Endodermal cell (in vitro differentiated cells): ENCODE measurements at regions not wholly inside any gene's neighbourhood (a gene's known extent, or its start where the extent isn't known, plus 50 kb on each side); places are given as distances from the start of the nearest gene placed in this dataset.

ENCODE experiments used
- DNase-seq: peaks from one replicate; pipeline ENCODE4 v3.0.0-alpha.2; 2017
- H3K27ac ChIP-seq: 2 replicates; pipeline ENCODE4 v1.5.1; 2013; ENCODE audit warnings: mild to moderate bottlenecking, low read depth, low read length, moderate library complexity
- H3K27me3 ChIP-seq: 2 replicates; pipeline ENCODE4 v1.6.1; 2013; ENCODE audit warnings: mild to moderate bottlenecking, low read length, moderate library complexity; ENCODE audit not compliant: insufficient read depth, control insufficient read depth, poor library complexity, severe bottlenecking
- H3K36me3 ChIP-seq: 2 replicates; pipeline ENCODE4 v1.7.0; 2013; ENCODE audit warnings: mild to moderate bottlenecking, low read length, moderate library complexity; ENCODE audit not compliant: control insufficient read depth, insufficient read depth
- H3K4me1 ChIP-seq: one replicate; pipeline ENCODE4 v1.7.0; 2013; ENCODE audit warnings: low read length; ENCODE audit not compliant: control insufficient read depth, insufficient read depth
- H3K4me3 ChIP-seq: 2 replicates; pipeline ENCODE4 v1.5.1; 2013; ENCODE audit warnings: mild to moderate bottlenecking, low read length, moderate library complexity
- H3K9ac ChIP-seq: 2 replicates; pipeline ENCODE4 v1.6.1; 2013; ENCODE audit warnings: mild to moderate bottlenecking, low read length, moderate library complexity; ENCODE audit not compliant: poor library complexity, severe bottlenecking; ENCODE audit errors: extremely low read depth
- H3K9me3 ChIP-seq: 2 replicates; pipeline ENCODE4 v1.6.1; 2013; ENCODE audit warnings: mild to moderate bottlenecking, low read length, moderate library complexity; ENCODE audit not compliant: control insufficient read depth
- H3K27ac Mint-ChIP-seq: 2 replicates; pipeline ENCODE4 v1.8.0; 2020; ENCODE audit warnings: mixed read lengths
- H3K27me3 Mint-ChIP-seq: 2 replicates; pipeline ENCODE4 v1.8.0; 2021; ENCODE audit warnings: mild to moderate bottlenecking, mixed read lengths; ENCODE audit not compliant: insufficient read depth
- H3K36me3 Mint-ChIP-seq: 2 replicates; pipeline ENCODE4 v1.8.0; 2020; ENCODE audit warnings: low read depth, mixed read lengths
- H3K4me1 Mint-ChIP-seq: 2 replicates; pipeline ENCODE4 v1.8.0; 2020; ENCODE audit warnings: mixed read lengths
- H3K4me3 Mint-ChIP-seq: 2 replicates; pipeline ENCODE4 v1.8.0; 2020; ENCODE audit warnings: mild to moderate bottlenecking, moderate library complexity, mixed read lengths
- H3K9me3 Mint-ChIP-seq: 2 replicates; pipeline ENCODE4 v1.8.0; 2020; ENCODE audit warnings: mild to moderate bottlenecking, mixed read lengths
- WGBS, 2 experiments: methylation state at CpG; one replicate each; pipeline versions ENCODE4 v1.1.5 to v1.1.7; 2013; ENCODE audit warnings: missing lambda C conversion rate in 2 of 2, mixed read lengths in 1 of 2; ENCODE audit not compliant: insufficient coverage in 1 of 2, insufficient read length in 1 of 2; 5-methylcytosine and 5-hydroxymethylcytosine counted together
- TF ChIP-seq, protein P1 (sequence below): fragments of 200-600 bp; sonication (generic); conservative IDR thresholded peaks from 2 replicates; pipeline ENCODE4 v1.5.0; 2021; ENCODE audit warnings: antibody characterized with exemption, mild to moderate bottlenecking

DNA sequence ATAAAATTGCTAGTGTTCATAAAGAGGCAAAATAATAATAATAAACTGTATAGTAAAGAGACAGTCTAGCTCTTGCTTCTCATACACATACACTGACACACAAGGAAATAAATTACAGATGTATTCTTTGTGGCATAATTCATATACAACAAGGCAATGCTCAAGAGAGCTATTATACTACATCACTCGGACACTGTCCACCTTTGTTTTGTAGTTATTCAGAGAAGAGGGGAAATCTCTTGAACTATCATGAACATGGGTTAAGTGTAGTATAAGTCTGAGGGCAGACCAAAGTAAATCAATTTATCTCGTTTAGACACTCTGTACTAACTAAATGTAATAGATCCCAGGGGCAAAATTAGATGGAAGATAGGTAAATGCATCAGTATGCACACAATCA lies 72.7 kb upstream of the PHIP start:
- no peak for DNase-seq
- WGBS, 2 experiments, result 96% methylated on average over 2 of the region's 2 CpGs; no CpG with 5 or more reads in 1 of the 2 experiments
- Histone ChIP-seq H3K9me3 (no peaks in the 10 kb centered on the region), H3K4me3 (no peak overlapping the region), H3K27ac (no peak overlapping the region), H3K27me3 (no peaks in the 10 kb centered on the region), H3K9ac (no peak overlapping the region), H3K36me3 (no peaks in the 10 kb centered on the region), H3K4me1 (peaks cover 9% of the 10 kb centered on the region)
- TF ChIP-seq, protein P1, sequence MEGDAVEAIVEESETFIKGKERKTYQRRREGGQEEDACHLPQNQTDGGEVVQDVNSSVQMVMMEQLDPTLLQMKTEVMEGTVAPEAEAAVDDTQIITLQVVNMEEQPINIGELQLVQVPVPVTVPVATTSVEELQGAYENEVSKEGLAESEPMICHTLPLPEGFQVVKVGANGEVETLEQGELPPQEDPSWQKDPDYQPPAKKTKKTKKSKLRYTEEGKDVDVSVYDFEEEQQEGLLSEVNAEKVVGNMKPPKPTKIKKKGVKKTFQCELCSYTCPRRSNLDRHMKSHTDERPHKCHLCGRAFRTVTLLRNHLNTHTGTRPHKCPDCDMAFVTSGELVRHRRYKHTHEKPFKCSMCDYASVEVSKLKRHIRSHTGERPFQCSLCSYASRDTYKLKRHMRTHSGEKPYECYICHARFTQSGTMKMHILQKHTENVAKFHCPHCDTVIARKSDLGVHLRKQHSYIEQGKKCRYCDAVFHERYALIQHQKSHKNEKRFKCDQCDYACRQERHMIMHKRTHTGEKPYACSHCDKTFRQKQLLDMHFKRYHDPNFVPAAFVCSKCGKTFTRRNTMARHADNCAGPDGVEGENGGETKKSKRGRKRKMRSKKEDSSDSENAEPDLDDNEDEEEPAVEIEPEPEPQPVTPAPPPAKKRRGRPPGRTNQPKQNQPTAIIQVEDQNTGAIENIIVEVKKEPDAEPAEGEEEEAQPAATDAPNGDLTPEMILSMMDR, result no peak
- no peak overlapping the region for H3K27ac Mint-ChIP-seq
- no peaks in the 10 kb centered on the region for H3K36me3 Mint-ChIP-seq
- H3K27me3 Mint-ChIP-seq, result no peaks in the 10 kb centered on the region
- no peaks in the 10 kb centered on the region for H3K9me3 Mint-ChIP-seq
- H3K4me1 Mint-ChIP-seq, result peaks cover 8% of the 10 kb centered on the region
- H3K4me3 Mint-ChIP-seq, result no peak overlapping the region

DNA sequence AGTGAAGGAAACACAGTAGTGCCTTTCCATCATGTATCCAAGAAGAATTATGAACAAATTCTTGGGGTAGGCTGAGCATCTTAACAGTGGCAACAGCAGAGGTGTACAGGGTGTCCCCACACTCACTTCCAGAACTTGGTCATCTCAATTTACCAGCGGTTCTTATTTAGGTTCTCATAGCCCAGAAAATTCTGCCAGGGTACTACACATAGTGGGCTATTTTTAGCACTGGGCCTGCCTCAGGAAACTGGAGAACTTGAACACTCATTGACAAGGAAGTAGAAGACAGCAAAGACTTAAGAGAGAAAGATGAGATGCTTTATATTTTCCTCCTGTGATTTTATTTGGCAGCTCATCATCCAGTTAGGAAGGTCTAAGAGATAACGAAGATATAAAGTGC lies 71.8 kb upstream of the PHIP start:
- H3K27ac Mint-ChIP-seq, result no peak overlapping the region
- WGBS, 2 experiments, result 91 to 100% methylated on average over 1 to 2 of the region's 2 CpGs
- Histone ChIP-seq H3K27me3 (no peaks in the 10 kb centered on the region), H3K36me3 (no peaks in the 10 kb centered on the region), H3K4me3 (no peak overlapping the region), H3K4me1 (peaks cover 9% of the 10 kb centered on the region), H3K9me3 (no peaks in the 10 kb centered on the region), H3K27ac (no peak overlapping the region), H3K9ac (no peak overlapping the region)
- TF ChIP-seq, protein P1, result no peak
- no peaks in the 10 kb centered on the region for H3K27me3 Mint-ChIP-seq
- H3K36me3 Mint-ChIP-seq, result no peaks in the 10 kb centered on the region
- no peak overlapping the region for H3K4me3 Mint-ChIP-seq
- DNase-seq, result no peak
- peaks cover 8% of the 10 kb centered on the region for H3K4me1 Mint-ChIP-seq
- no peaks in the 10 kb centered on the region for H3K9me3 Mint-ChIP-seq

DNA sequence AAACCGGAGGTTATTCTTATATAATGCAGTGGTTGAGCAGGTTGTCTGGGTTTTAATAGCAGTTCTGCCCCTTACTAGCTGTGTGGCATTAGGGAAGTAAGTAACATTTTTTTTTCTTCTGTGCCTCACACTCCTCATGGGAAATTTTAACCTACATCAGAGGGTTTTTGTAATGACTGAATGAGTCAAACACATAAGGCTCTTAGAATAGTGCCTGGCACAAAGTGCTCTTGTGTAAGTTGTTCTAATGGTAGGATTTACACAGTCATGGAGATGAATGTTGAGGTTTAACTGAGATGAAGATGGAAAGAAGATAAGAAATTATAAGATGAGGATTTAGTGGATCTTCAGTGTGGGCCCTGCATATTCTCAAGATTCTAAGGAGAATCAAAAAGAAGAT lies 68.4 kb upstream of the PHIP start:
- TF ChIP-seq, protein P1, result no peak
- Mint-ChIP-seq H3K4me1 (peaks cover 2% of the 10 kb centered on the region), H3K9me3 (no peaks in the 10 kb centered on the region), H3K36me3 (no peaks in the 10 kb centered on the region), H3K27ac (no peak overlapping the region), H3K27me3 (no peaks in the 10 kb centered on the region), H3K4me3 (no peak overlapping the region)
- Histone ChIP-seq H3K9ac (no peak overlapping the region), H3K4me1 (peaks cover 3% of the 10 kb centered on the region), H3K36me3 (no peaks in the 10 kb centered on the region), H3K9me3 (no peaks in the 10 kb centered on the region), H3K27ac (no peak overlapping the region), H3K4me3 (no peak overlapping the region), H3K27me3 (no peaks in the 10 kb centered on the region)
- no peak for DNase-seq
- WGBS, 2 experiments, result 92% methylated on average over 1 of the region's 1 CpG; no CpG with 5 or more reads in 1 of the 2 experiments
